Endothelial cell of umbilical vein (primary cell): ENCODE measurements at regions not wholly inside any gene's neighbourhood (a gene's known extent, or its start where the extent isn't known, plus 50 kb on each side); places are given as distances from the start of the nearest gene placed in this dataset.

Experiments
- BruUV-seq: library from RNA; stranded (reverse); fragments of 400-500 nt; replicated peaks from 2 replicates; lab custom pipeline; 2021; lab: Mats Ljungman, UMichigan
- CTCF ChIA-PET: fragments of 300-600, 350-600 bp; sonication (Branson Sonifier 250); formaldehyde crosslinking; loops from one replicate; lab custom pipeline; 2021; ENCODE audit warnings: antibody characterized with exemption, inconsistent platforms; lab: Charles Lee
- POLR2A ChIA-PET: fragments of 300-600, 350-600 bp; sonication (Branson Sonifier 250); formaldehyde crosslinking; loops from one replicate; lab custom pipeline; 2021; ENCODE audit warnings: antibody characterized with exemption, inconsistent platforms; lab: Charles Lee
- DNase-seq: peaks from one replicate; pipeline ENCODE4 v3.0.0-alpha.2; 2011; ENCODE audit warnings: low read depth, low spot score
- FAIRE-seq: peaks from 2 replicates; lab custom pipeline; 2011; peaks lifted over from hg19 to GRCh38; lab: Jason Lieb, UNC
- H2AFZ ChIP-seq: 2 replicates; pipeline ENCODE4 v1.6.0; 2012; ENCODE audit warnings: low read depth, low read length, control low read depth, inconsistent platforms
- H3K27ac ChIP-seq: 2 replicates; pipeline ENCODE4 v1.5.1; 2011; ENCODE audit warnings: low read depth, mild to moderate bottlenecking, control low read depth, low read length, moderate library complexity; ENCODE audit not compliant: insufficient read depth
- H3K27me3 ChIP-seq, 2 experiments: 2 replicates each; pipeline versions ENCODE4 v1.6.0 to v1.6.1; 2011; ENCODE audit warnings: low read length in 2 of 2, mixed read lengths in 1 of 2; ENCODE audit not compliant: control insufficient read depth in 2 of 2, insufficient read depth in 2 of 2
- H3K36me3 ChIP-seq, 2 experiments: 2 replicates in 1 of 2; 3 replicates in 1 of 2; pipeline ENCODE4 v1.5.1; 2011; ENCODE audit warnings: low read length in 2 of 2, mild to moderate bottlenecking in 1 of 2, moderate library complexity in 1 of 2; ENCODE audit not compliant: control insufficient read depth in 2 of 2, insufficient read depth in 2 of 2; ENCODE audit errors: extremely low read depth in 1 of 2
- H3K4me1 ChIP-seq: 3 replicates; pipeline ENCODE4 v1.5.1; 2011; ENCODE audit warnings: mild to moderate bottlenecking, low read length; ENCODE audit not compliant: control insufficient read depth, insufficient read depth; ENCODE audit errors: extremely low read depth
- H3K4me2 ChIP-seq: 2 replicates; pipeline ENCODE4 v1.6.1; 2011; ENCODE audit warnings: low read length, control low read depth, mixed read lengths; ENCODE audit not compliant: insufficient read depth
- H3K4me3 ChIP-seq, 3 experiments: fragments of 200-600 bp in 1 of 3; sonication (generic), shearing (Covaris generic) in 1 of 3; replicated peaks in 1 of 3; 2 replicates each; pipeline ENCODE4 v1.5.1; 2011 to 2016; ENCODE audit warnings: control low read depth in 3 of 3, low read length in 3 of 3, mild to moderate bottlenecking in 2 of 3, inconsistent platforms in 1 of 3, low read depth in 1 of 3, moderate library complexity in 1 of 3; ENCODE audit not compliant: insufficient read depth in 1 of 3
- H3K79me2 ChIP-seq: 2 replicates; pipeline ENCODE4 v1.6.0; 2012; ENCODE audit warnings: low read length, inconsistent platforms; ENCODE audit not compliant: control insufficient read depth, insufficient read depth
- H3K9ac ChIP-seq: replicated peaks from 2 replicates; pipeline ENCODE3; 2011; ENCODE audit warnings: low read length, control low read depth; ENCODE audit not compliant: insufficient read depth; ENCODE audit errors: extremely low read depth
- H3K9me1 ChIP-seq: replicated peaks from 3 replicates; pipeline ENCODE4 v1.6.0; 2011; ENCODE audit warnings: mild to moderate bottlenecking, low read length; ENCODE audit not compliant: control insufficient read depth, insufficient read depth; ENCODE audit errors: extremely low read depth
- H3K9me3 ChIP-seq: replicated peaks from 2 replicates; pipeline ENCODE4 v1.5.1; 2012; ENCODE audit warnings: low read length, inconsistent platforms; ENCODE audit not compliant: control insufficient read depth, insufficient read depth
- H4K20me1 ChIP-seq: replicated peaks from 2 replicates; pipeline ENCODE3; 2011; ENCODE audit warnings: mild to moderate bottlenecking, low read length; ENCODE audit not compliant: control insufficient read depth, insufficient read depth; ENCODE audit errors: extremely low read depth
- EZH2 ChIP-seq: IDR thresholded peaks from 2 replicates; pipeline ENCODE4 v1.6.1; 2012; ENCODE audit warnings: borderline replicate concordance, low read depth, mild to moderate bottlenecking, moderate library complexity, low read length, inconsistent platforms; ENCODE audit not compliant: severe bottlenecking
- FOS ChIP-seq: IDR thresholded peaks from 2 replicates; pipeline ENCODE4 v1.6.1; 2011; ENCODE audit warnings: mild to moderate bottlenecking, low read length, moderate library complexity, borderline replicate concordance; ENCODE audit not compliant: insufficient read depth
- GATA2 ChIP-seq: IDR thresholded peaks from 2 replicates; pipeline ENCODE4 v1.7.0; 2011; ENCODE audit warnings: low read depth, mild to moderate bottlenecking, moderate library complexity, mixed read lengths, low read length; ENCODE audit not compliant: insufficient read length, insufficient read depth
- JUN ChIP-seq: IDR thresholded peaks from 2 replicates; pipeline ENCODE4 v1.6.1; 2011; ENCODE audit warnings: borderline replicate concordance, low read depth; ENCODE audit not compliant: insufficient read length, insufficient read depth
- MAX ChIP-seq: IDR thresholded peaks from 2 replicates; pipeline ENCODE4 v1.6.1; 2011; ENCODE audit not compliant: insufficient read depth, insufficient read length
- MYC ChIP-seq: IDR thresholded peaks from one replicate; pipeline ENCODE4 v1.6.1; 2011; ENCODE audit warnings: mild to moderate bottlenecking, low read depth, low read length
- POLR2A ChIP-seq: IDR thresholded peaks from 2 replicates; pipeline ENCODE4 v1.6.1; 2012; ENCODE audit warnings: low read depth, mild to moderate bottlenecking, control low read depth, low read length
- POLR2AphosphoS5 ChIP-seq: IDR thresholded peaks from 2 replicates; pipeline ENCODE4 v1.6.1; 2012; ENCODE audit warnings: low read depth, mild to moderate bottlenecking, control low read depth, low read length, moderate library complexity; ENCODE audit not compliant: insufficient read depth
- dilution Hi-C: fragments of 300-500 bp; cut with MboI; formaldehyde crosslinking; loops from one replicate; pipeline ENCODE4 v1.15.0; 2019; ENCODE audit warnings: low sequenced_read_pairs; ENCODE audit not compliant: extremely low pct_ligation_motif_present
- intact Hi-C: fragments of 100-400 bp; cut with micrococcal nuclease; formaldehyde crosslinking; loops from one replicate; pipeline ENCODE4 v1.10.0; 2022
- TF ChIP-seq, protein P1 (sequence below), 2 donors: IDR thresholded peaks; 1 replicate in 1 of 2; 2 replicates in 1 of 2; pipeline ENCODE4 v1.5.1; 2011; ENCODE audit warnings: low read length in 2 of 2, mild to moderate bottlenecking in 2 of 2, moderate library complexity in 2 of 2, control low read depth in 1 of 2, inconsistent platforms in 1 of 2, low read depth in 1 of 2; ENCODE audit not compliant: insufficient read depth in 1 of 2; ENCODE audit errors: extremely low read depth in 1 of 2

DNA sequence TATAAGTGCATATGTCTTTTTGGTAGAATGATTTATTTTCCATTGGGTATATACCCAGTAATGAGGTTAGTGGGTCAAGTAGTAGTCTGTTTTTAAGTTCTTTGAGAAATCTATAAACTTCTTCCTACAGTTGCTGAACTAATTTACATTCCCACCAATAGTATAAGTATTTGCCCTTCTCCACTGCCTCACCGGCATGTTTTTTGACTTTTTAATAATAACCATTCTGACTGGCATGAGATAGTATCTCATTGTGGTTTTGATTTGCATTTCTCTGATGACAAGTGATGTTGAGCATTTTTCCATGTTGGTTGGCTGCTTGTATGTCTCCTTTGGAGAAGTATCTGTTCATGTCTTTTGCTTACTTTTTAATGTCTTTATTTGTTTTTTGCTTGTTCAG is 94.1 kb upstream of the TP63 start:
- FAIRE-seq, result no peak
- no peaks in the 10 kb centered on the region for H4K20me1 ChIP-seq
- no peak overlapping the region for H3K27ac ChIP-seq
- no peak overlapping the region for H2AFZ ChIP-seq
- H3K9me3 ChIP-seq, result peaks cover 2% of the 10 kb centered on the region
- H3K4me2 ChIP-seq, result no peak overlapping the region
- no peaks in the 10 kb centered on the region for H3K4me1 ChIP-seq
- no peak overlapping the region for H3K4me3 ChIP-seq
- H3K27me3 ChIP-seq, result no peaks in the 10 kb centered on the region
- H3K9me1 ChIP-seq, result no peaks in the 10 kb centered on the region
- POLR2A ChIA-PET, result no interaction called here
- intact Hi-C loops, result no loop called here
- no peak overlapping the region for H3K9ac ChIP-seq
- no peak for DNase-seq
- dilution Hi-C loops, result no loop called here
- no peaks in the 10 kb centered on the region for H3K36me3 ChIP-seq
- CTCF ChIA-PET, result no interaction called here
- no peaks in the 10 kb centered on the region for H3K79me2 ChIP-seq
- no TSS peak for BruUV-seq
- TF ChIP-seq FOS (no peak), MAX (no peak), JUN (no peak), POLR2AphosphoS5 (no peak), POLR2A (no peak), MYC (no peak), GATA2 (no peak), EZH2 (no peak)
- TF ChIP-seq, protein P1, sequence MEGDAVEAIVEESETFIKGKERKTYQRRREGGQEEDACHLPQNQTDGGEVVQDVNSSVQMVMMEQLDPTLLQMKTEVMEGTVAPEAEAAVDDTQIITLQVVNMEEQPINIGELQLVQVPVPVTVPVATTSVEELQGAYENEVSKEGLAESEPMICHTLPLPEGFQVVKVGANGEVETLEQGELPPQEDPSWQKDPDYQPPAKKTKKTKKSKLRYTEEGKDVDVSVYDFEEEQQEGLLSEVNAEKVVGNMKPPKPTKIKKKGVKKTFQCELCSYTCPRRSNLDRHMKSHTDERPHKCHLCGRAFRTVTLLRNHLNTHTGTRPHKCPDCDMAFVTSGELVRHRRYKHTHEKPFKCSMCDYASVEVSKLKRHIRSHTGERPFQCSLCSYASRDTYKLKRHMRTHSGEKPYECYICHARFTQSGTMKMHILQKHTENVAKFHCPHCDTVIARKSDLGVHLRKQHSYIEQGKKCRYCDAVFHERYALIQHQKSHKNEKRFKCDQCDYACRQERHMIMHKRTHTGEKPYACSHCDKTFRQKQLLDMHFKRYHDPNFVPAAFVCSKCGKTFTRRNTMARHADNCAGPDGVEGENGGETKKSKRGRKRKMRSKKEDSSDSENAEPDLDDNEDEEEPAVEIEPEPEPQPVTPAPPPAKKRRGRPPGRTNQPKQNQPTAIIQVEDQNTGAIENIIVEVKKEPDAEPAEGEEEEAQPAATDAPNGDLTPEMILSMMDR (IDR thresholded peaks at IDR 0.05; ENCODE audit: extremely low read depth in 1 of 2, insufficient read depth in 1 of 2, low read depth in 1 of 2, low read length in 2 of 2), result no peak
